ENCODE measurements at regions not wholly inside any gene's neighbourhood (a gene's known extent, or its start where the extent isn't known, plus 50 kb on each side); places are given as distances from the start of the nearest gene placed in this dataset.

DNA sequence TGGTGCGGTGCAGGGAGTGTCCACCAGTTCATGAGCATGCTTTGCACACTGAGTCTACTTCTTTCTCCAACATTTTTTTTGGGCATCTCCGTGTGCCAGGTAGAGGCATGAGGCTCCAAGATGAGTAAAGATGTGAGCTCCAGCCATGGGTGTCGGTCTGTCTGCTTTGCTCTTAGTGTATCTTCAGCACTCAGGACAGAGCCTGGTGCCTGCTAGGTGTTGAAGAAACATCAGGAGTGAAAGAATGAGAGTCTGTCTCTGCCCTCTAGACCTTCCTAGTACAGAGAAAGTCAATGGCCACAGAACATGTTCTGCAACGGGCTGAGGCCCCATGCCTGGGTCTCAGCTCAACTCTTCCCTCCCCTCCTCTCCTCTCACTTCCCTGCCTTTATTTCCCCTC is 486.5 kb downstream of the TBC1D22A start:
- DNase-seq = no peak
- intact Hi-C loops (cut with DNase I) = no loop called here
- Histone ChIP-seq H3K9me3 (peaks cover 0 to 5% (median 2%) of the 10 kb centered on the region in 4 donors), H3K4me3 (no peak overlapping the region), H3K27me3 (peaks cover 0 to 22% (median 0%) of the 10 kb centered on the region in 3 donors), H3K4me1 (no peaks in the 10 kb centered on the region), H3K27ac (no peak overlapping the region), H3K36me3 (no peaks in the 10 kb centered on the region)
- 68 to 86% methylated on average over 4 of the region's 4 CpGs for WGBS, 2 donors
- TF ChIP-seq, protein P1, sequence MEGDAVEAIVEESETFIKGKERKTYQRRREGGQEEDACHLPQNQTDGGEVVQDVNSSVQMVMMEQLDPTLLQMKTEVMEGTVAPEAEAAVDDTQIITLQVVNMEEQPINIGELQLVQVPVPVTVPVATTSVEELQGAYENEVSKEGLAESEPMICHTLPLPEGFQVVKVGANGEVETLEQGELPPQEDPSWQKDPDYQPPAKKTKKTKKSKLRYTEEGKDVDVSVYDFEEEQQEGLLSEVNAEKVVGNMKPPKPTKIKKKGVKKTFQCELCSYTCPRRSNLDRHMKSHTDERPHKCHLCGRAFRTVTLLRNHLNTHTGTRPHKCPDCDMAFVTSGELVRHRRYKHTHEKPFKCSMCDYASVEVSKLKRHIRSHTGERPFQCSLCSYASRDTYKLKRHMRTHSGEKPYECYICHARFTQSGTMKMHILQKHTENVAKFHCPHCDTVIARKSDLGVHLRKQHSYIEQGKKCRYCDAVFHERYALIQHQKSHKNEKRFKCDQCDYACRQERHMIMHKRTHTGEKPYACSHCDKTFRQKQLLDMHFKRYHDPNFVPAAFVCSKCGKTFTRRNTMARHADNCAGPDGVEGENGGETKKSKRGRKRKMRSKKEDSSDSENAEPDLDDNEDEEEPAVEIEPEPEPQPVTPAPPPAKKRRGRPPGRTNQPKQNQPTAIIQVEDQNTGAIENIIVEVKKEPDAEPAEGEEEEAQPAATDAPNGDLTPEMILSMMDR (IDR thresholded peaks at IDR 0.05) = no peak
- TF ChIP-seq POLR2AphosphoS5 (IDR thresholded peaks at IDR 0.05) (no peak), POLR2A (IDR thresholded peaks at IDR 0.05) (no peak), EP300 (IDR thresholded peaks at IDR 0.05) (no peak)

DNA sequence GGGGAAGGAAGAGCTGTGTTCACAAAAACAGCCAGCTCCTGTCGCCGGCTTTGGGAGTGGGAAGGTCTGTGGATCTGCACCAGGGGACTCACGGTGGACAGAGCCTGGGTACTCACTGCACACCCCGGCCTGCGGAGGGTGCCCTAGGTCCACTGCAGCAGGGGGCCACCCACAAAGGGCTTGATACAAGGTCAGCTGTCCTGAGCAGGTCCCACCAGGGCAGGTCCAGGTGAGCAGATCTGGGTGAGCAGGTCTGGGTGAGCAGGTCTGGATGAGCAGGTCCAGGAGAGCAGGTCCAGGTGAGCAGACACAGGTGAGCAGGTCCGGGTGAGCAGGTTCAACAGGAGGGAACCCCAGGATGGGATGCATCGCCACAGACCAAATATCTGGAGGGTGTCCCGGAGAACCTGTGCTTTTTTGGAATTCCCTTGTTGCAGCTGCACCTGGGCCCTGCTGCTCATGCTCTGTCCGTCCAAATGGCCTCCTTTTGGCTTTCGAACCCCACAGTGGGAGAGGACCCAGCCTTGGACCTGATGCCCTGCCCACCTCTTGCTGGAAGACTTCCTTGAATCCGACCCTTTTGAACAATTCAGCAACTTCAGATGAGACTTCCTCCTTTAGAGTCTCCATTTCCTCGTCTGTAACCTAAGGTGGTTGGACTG is 485.3 kb downstream of the TBC1D22A start:
- Histone ChIP-seq H3K27ac (no peak overlapping the region), H3K36me3 (no peaks in the 10 kb centered on the region), H3K4me3 (no peak overlapping the region), H3K27me3 (peaks cover 0 to 22% (median 0%) of the 10 kb centered on the region in 3 donors), H3K9me3 (no peaks in the 10 kb centered on the region), H3K4me1 (no peaks in the 10 kb centered on the region)
- intact Hi-C loops (cut with DNase I) = no loop called here
- 72 to 73% methylated on average over 12 of the region's 12 CpGs for WGBS, 2 donors
- TF ChIP-seq POLR2AphosphoS5 (IDR thresholded peaks at IDR 0.05) (no peak), EP300 (IDR thresholded peaks at IDR 0.05) (no peak), POLR2A (IDR thresholded peaks at IDR 0.05) (no peak)
- TF ChIP-seq, protein P1 (IDR thresholded peaks at IDR 0.05) = no peak
- no peak for DNase-seq

DNA sequence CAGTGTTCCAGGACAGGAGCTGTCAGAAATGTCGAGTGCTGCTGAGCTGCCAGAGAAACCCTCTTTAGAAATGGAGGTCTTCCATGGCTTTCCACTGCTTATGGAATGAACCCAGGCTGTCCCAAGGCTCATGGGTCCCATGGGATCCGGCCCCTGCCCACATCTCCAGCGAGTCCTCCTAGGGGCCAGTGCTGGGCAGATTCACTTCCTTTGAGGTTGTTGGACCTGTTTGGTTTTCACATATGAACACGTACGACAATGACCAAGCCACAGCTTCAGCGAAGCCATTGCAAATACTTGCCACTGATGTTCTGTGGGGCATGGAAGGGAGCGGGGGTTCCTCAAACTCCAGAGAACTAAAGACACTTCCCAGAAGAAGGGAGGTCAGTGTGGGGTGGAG is 483.3 kb downstream of the TBC1D22A start:
- no peaks in the 10 kb centered on the region for H3K36me3 ChIP-seq
- no peak overlapping the region for H3K4me3 ChIP-seq
- H3K27me3 ChIP-seq = peaks cover 0 to 9% (median 0%) of the 10 kb centered on the region in 3 donors
- no peak for DNase-seq
- intact Hi-C loops (cut with DNase I) = no loop called here
- H3K9me3 ChIP-seq = no peaks in the 10 kb centered on the region
- no peak overlapping the region for H3K27ac ChIP-seq
- TF ChIP-seq EP300 (IDR thresholded peaks at IDR 0.05) (no peak), POLR2AphosphoS5 (IDR thresholded peaks at IDR 0.05) (no peak), POLR2A (IDR thresholded peaks at IDR 0.05) (no peak)
- TF ChIP-seq, protein P1 (IDR thresholded peaks at IDR 0.05) = no peak
- H3K4me1 ChIP-seq = no peaks in the 10 kb centered on the region
- WGBS, 2 donors = 84 to 89% methylated on average over 7 of the region's 7 CpGs

DNA sequence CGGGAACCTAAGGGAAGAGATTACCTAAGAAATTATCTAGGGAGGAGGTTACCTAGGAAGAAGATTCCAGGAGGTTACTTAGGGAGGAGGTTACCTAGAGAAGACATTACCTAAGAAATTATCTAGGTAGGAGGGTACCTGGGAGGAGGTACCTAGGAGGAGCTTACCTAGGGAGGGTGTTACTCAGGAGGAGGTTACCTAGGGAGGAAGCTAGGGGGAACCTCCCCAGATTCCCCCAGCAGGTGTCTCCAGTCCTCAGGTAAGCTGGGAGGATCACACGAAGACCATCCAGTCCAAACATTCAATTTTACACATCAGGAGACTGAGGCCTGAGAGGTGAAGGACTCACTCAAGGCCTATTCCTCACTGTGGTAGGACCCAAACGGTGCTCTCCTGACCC is 482.8 kb downstream of the TBC1D22A start:
- TF ChIP-seq POLR2AphosphoS5 (IDR thresholded peaks at IDR 0.05) = no peak
- TF ChIP-seq, protein P1 (IDR thresholded peaks at IDR 0.05) = no peak
- TF ChIP-seq EP300 (IDR thresholded peaks at IDR 0.05) = no peak
- TF ChIP-seq POLR2A (IDR thresholded peaks at IDR 0.05) = no peak
- H3K4me1 ChIP-seq = no peaks in the 10 kb centered on the region
- H3K27ac ChIP-seq = no peak overlapping the region
- 59 to 73% methylated on average over 3 of the region's 3 CpGs for WGBS, 2 donors
- peaks cover 0 to 9% (median 0%) of the 10 kb centered on the region in 3 donors for H3K27me3 ChIP-seq
- no peaks in the 10 kb centered on the region for H3K36me3 ChIP-seq
- no peaks in the 10 kb centered on the region for H3K9me3 ChIP-seq
- intact Hi-C loops (cut with DNase I) = no loop called here
- DNase-seq = no peak
- H3K4me3 ChIP-seq = no peak overlapping the region

DNA sequence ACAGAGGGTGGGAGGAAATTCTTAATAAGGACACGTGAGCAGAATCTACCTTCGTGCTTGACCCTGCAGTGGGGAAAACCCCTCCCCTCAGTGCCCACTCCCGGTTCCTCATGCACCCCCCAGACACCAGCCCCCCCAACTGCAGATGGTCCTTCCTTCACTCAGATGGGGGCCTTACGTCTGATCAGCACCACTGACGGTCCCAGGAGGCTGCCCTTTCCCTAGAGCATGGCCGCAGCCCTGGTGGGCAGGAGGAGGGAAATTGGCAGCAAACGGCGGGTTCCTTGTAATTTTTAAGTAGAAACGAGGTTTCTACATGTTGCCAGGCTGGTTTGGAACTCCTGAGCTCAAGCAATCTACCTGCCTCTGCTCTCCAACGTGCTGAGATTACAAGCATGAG is 477.7 kb downstream of the TBC1D22A start:
- Histone ChIP-seq H3K27ac (no peak overlapping the region), H3K9me3 (no peaks in the 10 kb centered on the region), H3K27me3 (no peaks in the 10 kb centered on the region), H3K4me3 (no peak overlapping the region), H3K36me3 (no peaks in the 10 kb centered on the region), H3K4me1 (no peaks in the 10 kb centered on the region)
- DNase-seq = no peak
- TF ChIP-seq, protein P1 (IDR thresholded peaks at IDR 0.05) = no peak
- TF ChIP-seq POLR2A (IDR thresholded peaks at IDR 0.05) (no peak), POLR2AphosphoS5 (IDR thresholded peaks at IDR 0.05) (no peak), EP300 (IDR thresholded peaks at IDR 0.05) (no peak)
- 49 to 60% methylated on average over 10 of the region's 10 CpGs for WGBS, 2 donors
- intact Hi-C loops (cut with DNase I) = no loop called here
